IPS-18a (cell line): ENCODE measurements at regions not wholly inside any gene's neighbourhood (a gene's known extent, or its start where the extent isn't known, plus 50 kb on each side); places are given as distances from the start of the nearest gene placed in this dataset.

ENCODE experiments used
- H3K27ac ChIP-seq: one replicate; pipeline ENCODE4 v1.5.1; 2013; ENCODE audit warnings: low read length
- H3K27me3 ChIP-seq: one replicate; pipeline ENCODE4 v1.6.1; 2013; ENCODE audit warnings: mild to moderate bottlenecking, low read length; ENCODE audit not compliant: control insufficient read depth, insufficient read depth
- H3K36me3 ChIP-seq: one replicate; pipeline ENCODE4 v1.6.1; 2013; ENCODE audit warnings: low read depth, low read length; ENCODE audit not compliant: control insufficient read depth
- H3K4me1 ChIP-seq: one replicate; pipeline ENCODE4 v1.6.1; 2013; ENCODE audit warnings: low read depth, low read length; ENCODE audit not compliant: control insufficient read depth
- H3K4me3 ChIP-seq: one replicate; pipeline ENCODE4 v1.5.1; 2013; ENCODE audit warnings: low read length
- H3K9ac ChIP-seq: one replicate; pipeline ENCODE4 v1.6.1; 2013; ENCODE audit warnings: mild to moderate bottlenecking, low read length, moderate library complexity
- H3K9me3 ChIP-seq: one replicate; pipeline ENCODE4 v1.6.1; 2013; ENCODE audit warnings: low read depth, low read length; ENCODE audit not compliant: control insufficient read depth

DNA sequence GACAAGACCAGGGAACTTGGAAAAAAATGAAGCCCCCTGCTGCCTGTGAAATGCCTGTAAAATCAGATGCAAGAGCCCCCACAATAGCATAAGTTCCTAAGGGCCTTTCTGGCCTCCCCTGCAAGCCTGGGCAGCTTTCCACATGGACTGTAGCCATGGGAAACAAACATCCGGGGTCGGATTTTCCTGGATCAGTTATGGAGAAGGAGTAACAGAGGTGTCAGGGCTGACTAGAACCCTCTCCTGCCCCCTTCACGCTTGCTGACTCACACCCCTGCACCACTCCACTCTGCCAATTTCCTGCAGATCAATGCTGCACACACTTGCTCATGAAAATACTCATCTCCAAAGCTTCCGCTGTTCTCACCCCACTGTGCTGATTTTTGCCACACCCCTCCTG is 258.6 kb downstream of the CBLN1 start:
- Histone ChIP-seq H3K36me3 (no peaks in the 10 kb centered on the region), H3K27ac (no peak overlapping the region), H3K9ac (no peak overlapping the region), H3K9me3 (no peaks in the 10 kb centered on the region), H3K4me3 (no peak overlapping the region), H3K4me1 (peaks cover 49% of the 10 kb centered on the region), H3K27me3 (no peaks in the 10 kb centered on the region)

DNA sequence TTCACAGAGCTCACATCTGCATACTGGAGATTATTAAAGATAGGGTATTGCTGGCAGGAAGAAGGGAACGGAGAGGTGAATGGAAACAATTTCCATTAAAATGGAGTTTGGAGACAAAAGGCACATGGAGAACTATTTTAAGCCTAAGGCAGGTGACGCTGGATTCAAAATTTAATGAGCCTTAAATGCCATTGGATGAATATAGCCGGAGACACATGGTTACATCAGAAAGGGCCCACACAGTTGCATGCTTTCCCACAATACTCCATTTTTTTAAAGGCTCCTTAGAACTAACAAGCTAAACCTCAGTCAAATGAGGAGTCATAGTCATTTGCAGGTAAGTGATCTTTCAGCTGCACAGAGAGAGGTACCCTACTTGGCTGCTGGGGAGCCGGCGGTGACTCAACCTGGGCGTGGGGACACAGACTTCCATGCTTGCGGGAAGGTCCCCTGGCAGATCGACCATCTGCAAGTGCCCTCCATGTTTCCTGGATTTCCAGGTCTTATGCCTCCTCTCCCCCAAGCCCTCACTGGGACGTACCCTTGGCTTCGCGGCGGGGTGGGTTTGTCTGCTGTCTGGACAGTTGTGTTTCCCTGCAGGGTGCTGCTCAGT is 259.2 kb downstream of the CBLN1 start:
- Histone ChIP-seq H3K9me3 (no peaks in the 10 kb centered on the region), H3K27ac (no peak overlapping the region), H3K27me3 (no peaks in the 10 kb centered on the region), H3K4me1 (peaks cover 49% of the 10 kb centered on the region), H3K4me3 (no peak overlapping the region), H3K9ac (no peak overlapping the region), H3K36me3 (no peaks in the 10 kb centered on the region)

DNA sequence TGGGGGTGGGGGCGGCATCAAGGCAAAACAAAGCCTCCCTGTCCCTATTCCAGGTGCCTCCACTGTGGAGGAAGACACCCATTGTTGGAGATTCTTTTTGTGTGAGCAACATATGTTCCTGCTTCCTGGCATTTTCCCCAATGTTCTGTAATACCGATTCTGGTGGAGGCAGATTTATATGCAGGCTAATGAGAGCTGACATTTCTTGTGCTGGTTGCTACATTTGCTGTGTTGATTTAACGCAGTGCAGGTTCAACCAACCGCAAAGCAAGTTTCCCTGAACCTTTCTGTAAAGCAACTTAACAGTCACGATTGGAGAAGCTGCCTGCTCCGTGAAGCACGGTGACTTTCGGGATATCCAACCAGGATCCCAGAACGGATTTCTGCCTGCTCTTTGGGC is 260.5 kb downstream of the CBLN1 start:
- Histone ChIP-seq H3K9ac (no peak overlapping the region), H3K4me3 (no peak overlapping the region), H3K36me3 (no peaks in the 10 kb centered on the region), H3K27ac (no peak overlapping the region), H3K9me3 (no peaks in the 10 kb centered on the region), H3K4me1 (peaks cover 49% of the 10 kb centered on the region), H3K27me3 (no peaks in the 10 kb centered on the region)

DNA sequence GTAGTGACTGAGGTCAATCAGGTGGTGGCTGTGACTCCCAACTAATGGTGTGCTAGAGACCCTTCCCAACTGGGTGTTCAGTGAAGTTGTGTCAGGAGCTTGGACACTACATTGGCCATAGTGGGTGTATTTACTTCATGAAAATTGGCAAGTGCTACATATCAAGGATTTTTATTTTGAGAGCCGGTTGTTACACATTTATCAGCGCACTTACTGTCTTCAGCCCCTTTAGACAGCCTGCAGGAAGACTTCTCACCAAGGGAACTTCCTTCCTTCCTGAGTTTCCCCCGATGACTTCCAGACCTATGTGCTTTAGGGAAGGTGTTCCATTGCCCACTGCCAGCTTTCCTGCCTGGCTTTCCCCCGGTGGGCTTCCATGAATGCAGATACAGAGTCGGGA is 261.2 kb downstream of the CBLN1 start:
- no peak overlapping the region for H3K4me3 ChIP-seq
- no peak overlapping the region for H3K9ac ChIP-seq
- no peak overlapping the region for H3K27ac ChIP-seq
- no peaks in the 10 kb centered on the region for H3K9me3 ChIP-seq
- peaks cover 52% of the 10 kb centered on the region for H3K4me1 ChIP-seq
- no peaks in the 10 kb centered on the region for H3K36me3 ChIP-seq
- no peaks in the 10 kb centered on the region for H3K27me3 ChIP-seq

DNA sequence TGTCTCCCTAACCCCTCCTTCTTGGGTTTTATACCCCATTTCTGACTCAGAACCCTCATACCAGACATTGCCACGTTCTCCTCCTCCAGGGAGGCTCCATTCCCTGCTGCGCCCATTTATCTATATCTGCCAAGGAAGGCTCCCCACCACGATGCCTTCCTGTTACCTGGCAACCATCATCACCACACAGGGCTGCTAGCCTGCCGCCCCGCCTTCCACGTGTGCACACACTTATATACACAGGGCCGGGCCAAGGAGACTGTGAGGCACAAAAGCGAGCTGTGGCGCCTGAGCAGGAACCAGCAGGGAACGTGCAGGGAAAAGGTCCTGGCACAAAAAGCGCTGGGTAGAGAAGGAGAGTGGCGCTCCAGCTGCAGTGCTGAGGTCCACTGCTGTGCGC is 261.8 kb downstream of the CBLN1 start:
- no peak overlapping the region for H3K4me3 ChIP-seq
- H3K4me1 ChIP-seq = peaks cover 57% of the 10 kb centered on the region
- no peak overlapping the region for H3K27ac ChIP-seq
- no peaks in the 10 kb centered on the region for H3K27me3 ChIP-seq
- no peaks in the 10 kb centered on the region for H3K9me3 ChIP-seq
- H3K36me3 ChIP-seq = no peaks in the 10 kb centered on the region
- H3K9ac ChIP-seq = no peak overlapping the region

DNA sequence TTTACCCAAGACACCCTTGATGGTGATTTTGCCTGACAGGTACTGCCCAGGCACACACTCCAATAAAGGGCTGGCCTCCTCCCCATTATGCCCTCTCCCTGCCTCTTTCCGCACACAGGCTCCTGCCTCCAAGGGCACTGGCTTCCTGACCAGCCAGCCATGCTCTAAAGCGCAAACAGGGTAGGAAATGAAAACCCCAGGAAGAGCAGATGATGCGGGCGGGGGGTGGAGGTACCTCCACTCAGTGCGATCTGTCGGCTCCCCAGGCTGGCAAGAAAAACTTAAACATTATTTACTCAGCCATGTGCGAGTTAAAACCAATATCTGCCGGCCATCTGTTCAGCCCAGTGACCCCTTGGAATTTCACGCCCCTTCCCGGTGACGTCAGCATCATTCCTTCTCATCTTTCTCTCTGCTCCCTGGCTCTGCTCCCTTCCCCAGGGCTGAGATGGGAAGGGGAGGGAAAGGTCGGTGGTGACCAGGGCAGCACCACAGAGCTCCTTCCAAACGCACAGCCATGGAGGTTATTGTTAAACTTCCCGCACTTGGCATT is 262.5 kb downstream of the CBLN1 start:
- H3K4me3 ChIP-seq = no peak overlapping the region
- no peak overlapping the region for H3K27ac ChIP-seq

DNA sequence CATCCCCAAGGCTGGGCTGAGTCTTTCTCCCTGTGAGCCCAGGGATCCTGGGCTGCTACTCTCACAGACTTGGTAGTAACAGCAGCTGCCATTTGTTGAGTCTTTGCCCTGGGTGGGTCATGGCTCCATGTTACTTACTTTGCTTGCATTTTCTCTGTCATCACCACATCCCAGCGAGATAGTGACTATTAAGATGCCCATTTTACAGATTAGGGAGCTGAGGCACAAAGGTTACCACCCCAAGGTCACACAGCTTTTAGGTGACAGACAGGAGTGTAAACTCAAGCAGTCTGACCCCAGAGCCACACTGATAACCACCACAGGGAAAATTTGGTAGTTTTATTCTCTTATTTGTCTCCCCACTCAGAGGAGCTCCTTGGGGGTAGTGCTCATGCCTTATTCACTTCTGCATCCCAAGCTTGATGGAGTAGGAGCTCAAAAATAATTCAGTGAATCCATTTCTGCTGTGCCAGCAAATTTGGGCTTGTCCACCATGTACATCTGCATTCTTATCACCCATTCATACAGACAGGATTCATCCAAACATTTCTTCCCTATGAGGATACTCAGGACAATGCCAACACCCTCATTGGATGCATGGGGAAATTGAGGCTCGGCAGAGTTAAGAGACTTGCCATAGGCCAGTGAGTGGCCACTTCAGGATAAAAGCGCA is 263.2 kb downstream of the CBLN1 start:
- no peaks in the 10 kb centered on the region for H3K27me3 ChIP-seq
- H3K4me3 ChIP-seq = no peak overlapping the region
- no peak overlapping the region for H3K27ac ChIP-seq
- no peaks in the 10 kb centered on the region for H3K9me3 ChIP-seq
- H3K36me3 ChIP-seq = no peaks in the 10 kb centered on the region
- H3K4me1 ChIP-seq = peaks cover 53% of the 10 kb centered on the region
- no peak overlapping the region for H3K9ac ChIP-seq

More for the DNA sequence above, 262.5 kb downstream of the CBLN1 start:
- H3K4me1 ChIP-seq = peaks cover 57% of the 10 kb centered on the region
- H3K9me3 ChIP-seq = no peaks in the 10 kb centered on the region
- H3K27me3 ChIP-seq = no peaks in the 10 kb centered on the region
- H3K9ac ChIP-seq = no peak overlapping the region
- H3K36me3 ChIP-seq = no peaks in the 10 kb centered on the region

DNA sequence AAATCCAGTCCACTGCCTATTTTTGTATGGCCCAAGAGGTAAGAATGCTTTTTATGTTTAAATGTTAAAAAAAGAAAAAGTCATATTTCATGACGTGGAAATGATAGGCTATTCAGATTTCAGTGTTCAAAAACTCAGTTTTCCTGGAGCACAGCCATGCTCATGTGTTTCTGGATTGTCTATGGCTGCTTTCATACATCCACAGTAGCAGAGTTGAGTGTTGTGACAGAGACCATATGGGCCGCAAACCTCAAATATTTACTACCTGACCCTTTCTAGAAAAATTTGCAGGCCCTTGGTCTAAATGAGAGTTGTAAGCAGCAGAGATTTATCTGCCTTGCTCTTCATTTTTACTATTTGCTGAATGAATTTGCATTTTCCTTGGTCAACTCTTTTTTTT is 264.1 kb downstream of the CBLN1 start:
- Histone ChIP-seq H3K36me3 (no peaks in the 10 kb centered on the region), H3K9ac (no peak overlapping the region), H3K4me3 (no peak overlapping the region), H3K27me3 (no peaks in the 10 kb centered on the region), H3K27ac (no peak overlapping the region), H3K9me3 (no peaks in the 10 kb centered on the region), H3K4me1 (peaks cover 44% of the 10 kb centered on the region)

DNA sequence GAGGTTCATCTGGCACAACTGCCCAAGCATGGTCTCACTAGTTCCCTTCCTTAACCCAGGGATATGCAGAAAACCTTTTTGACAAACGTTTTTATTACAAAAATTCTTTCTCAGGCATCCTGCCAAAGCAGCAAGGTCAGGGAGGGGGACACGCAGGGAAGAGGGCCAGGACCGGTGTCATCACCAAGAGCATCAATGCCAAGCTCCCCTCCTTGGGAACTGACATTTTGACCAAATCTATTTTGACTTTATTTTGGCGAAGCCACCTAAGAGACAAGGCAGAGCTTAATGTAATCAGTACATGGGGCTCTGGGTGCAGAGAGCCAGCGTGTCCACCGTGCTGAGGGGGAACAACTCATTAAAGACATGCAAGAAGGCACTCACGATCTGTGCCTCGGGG is 265.2 kb downstream of the CBLN1 start:
- Histone ChIP-seq H3K9me3 (no peaks in the 10 kb centered on the region), H3K27me3 (no peaks in the 10 kb centered on the region), H3K4me3 (no peak overlapping the region), H3K36me3 (no peaks in the 10 kb centered on the region), H3K27ac (no peak overlapping the region), H3K4me1 (peaks cover 34% of the 10 kb centered on the region), H3K9ac (no peak overlapping the region)

DNA sequence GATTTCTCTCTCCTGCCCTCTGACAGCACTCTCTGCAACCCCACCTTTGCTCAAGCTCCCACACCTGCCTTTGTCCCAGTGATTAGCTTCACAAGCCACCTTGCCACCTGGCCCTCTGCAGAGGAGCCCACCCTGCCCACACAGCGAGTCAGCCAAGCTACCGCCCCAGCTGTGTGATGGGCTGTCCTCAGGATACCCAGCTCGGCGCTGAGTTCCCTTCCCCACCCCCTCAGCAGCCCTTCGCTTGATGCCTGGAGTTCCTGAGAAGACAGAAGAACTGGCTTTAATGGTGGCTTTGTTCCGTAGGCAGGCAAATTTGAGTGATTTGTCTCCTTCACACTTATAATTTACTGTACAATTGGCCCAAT is 266.4 kb downstream of the CBLN1 start:
- H3K9ac ChIP-seq = no peak overlapping the region
- no peaks in the 10 kb centered on the region for H3K9me3 ChIP-seq
- no peak overlapping the region for H3K4me3 ChIP-seq
- peaks cover 22% of the 10 kb centered on the region for H3K4me1 ChIP-seq
- no peak overlapping the region for H3K27ac ChIP-seq
- no peaks in the 10 kb centered on the region for H3K36me3 ChIP-seq
- no peaks in the 10 kb centered on the region for H3K27me3 ChIP-seq

DNA sequence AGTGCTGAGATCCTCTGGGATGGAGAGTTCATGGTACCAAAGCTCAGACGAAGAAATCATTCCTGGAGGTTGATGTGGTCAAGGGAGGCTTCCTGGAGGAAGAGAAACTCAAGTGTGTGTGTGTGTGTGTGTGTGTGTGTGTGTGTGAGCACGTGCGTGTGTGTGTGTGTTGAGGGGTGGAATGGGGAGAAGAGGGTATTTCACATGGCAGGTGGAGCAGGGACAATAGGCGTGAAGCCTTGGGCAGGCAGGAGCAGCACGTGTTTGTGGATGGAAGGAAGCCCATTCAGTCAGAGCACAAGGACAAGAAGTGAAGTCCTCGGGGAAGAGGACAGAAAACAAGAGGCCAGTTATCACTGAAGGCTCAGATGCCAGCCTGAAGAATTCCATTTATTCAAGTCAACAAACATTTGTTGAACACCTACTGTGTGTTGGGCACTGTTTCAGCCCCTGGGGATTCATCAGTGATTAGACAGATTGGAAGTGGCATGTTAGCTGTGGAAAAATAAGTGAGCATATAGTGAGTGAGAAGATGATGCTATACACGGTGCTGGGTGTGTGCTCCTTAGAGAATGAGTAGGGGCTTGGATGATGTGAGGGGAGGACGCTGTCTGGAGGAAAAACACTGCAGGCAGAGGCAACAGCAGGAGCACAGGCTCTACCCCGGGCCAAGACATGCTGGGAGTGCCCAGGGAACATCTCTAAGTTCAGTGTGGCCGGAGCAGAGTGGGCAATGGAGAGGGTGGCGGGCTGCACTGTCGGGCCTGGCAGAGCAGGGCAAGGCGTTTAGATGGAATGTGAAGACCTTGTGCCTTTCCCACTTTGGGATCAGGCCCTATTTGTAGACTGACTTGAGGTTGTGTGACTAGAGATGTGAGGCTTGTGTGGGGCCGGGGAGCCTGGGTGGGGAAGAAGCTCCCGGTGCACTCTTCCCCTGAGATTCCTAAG is 267.1 kb downstream of the CBLN1 start:
- H3K9me3 ChIP-seq = no peaks in the 10 kb centered on the region
- peaks cover 16% of the 10 kb centered on the region for H3K4me1 ChIP-seq
- H3K4me3 ChIP-seq = no peak overlapping the region
- no peaks in the 10 kb centered on the region for H3K36me3 ChIP-seq
- no peak overlapping the region for H3K9ac ChIP-seq
- no peaks in the 10 kb centered on the region for H3K27me3 ChIP-seq
- no peak overlapping the region for H3K27ac ChIP-seq
